NCI-H526 treated with DMSO at 0.1 percent for 48 hours (cell line): ENCODE measurements at regions not wholly inside any gene's neighbourhood (a gene's known extent, or its start where the extent isn't known, plus 50 kb on each side); places are given as distances from the start of the nearest gene placed in this dataset.
"Not testable (repeated sequence)": the region's sequence is repeated elsewhere in the genome, so short reads cannot be mapped to it uniquely, and the experiment has no call there.

Experiments
- DNase-seq: peaks from one replicate; lab custom pipeline; 2025; lab: John Stamatoyannopoulos, UW

DNA sequence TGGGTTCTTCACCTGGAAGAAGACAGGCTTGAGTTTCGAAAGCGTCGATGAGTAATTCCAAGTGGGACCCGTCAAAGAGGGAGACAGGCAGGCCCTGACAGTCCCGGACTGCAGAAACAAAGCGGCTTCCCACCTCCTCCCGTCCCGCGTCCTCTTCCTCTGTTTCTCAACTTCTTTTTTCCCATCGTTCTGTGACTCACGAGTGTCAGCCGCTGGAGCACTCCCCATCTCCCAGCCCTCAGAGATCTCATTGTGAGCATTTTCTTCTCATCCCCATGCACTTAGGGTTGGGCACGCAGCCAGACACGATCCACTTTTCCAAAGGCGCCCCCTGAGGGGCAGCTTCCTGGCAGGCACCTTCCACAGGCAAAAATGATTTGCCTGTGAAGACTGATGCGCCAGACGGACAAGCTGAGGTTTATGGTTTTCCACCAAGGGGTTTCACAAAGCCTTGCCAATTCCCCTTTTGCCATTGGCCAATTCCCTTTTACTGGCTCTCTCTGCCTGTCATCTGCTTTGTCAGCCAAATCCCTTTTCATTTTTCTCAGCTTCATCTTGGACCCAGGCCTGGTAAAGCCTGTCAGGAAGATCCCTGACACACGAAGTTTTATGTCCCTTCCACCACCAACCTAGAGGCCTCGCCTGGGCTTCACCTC, 86.5 kb upstream of the ANKRD55 start:
- DNase-seq: no peak

DNA sequence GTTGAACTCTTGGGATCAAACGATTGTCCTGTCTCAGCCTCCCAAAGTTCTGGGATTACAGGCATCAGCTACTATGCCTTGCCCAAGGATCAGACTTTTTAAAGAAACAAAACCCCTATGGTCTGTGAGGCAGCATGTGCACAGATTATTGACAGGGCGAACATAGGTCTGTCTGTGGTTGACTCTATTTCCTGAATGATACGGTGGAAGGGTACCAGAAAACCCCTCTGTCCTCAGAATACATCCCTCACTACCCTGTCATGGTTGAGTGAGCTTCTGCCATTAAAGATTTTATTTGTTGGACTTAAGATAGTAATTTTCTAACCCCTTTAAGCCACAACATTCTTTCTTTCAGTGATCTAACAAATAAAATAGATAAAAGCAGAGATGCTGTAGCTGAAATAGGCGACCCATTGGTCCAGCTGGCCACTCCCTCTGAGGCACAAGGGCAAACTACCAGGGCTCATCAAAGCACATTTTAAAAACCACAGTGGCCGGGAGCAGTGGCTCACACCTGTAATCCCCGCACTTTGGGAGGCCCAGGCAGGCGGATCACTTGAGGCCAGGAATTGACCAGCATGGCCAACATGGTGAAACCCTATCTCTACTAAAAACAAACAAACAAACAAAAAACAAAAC, 84.9 kb upstream of the ANKRD55 start:
- no peak for DNase-seq

GRCh38 chr5:56316299-56316994, 83.3 kb upstream of the ANKRD55 start:
- no peak for DNase-seq

- no peak for DNase-seq
Measured at GRCh38 chr5:56314529-56314928, 81.4 kb upstream of the ANKRD55 start.

- DNase-seq: no peak
Measured at GRCh38 chr5:56313596-56313995, 80.5 kb upstream of the ANKRD55 start.

- no peak for DNase-seq
Measured at GRCh38 chr5:56313004-56313531, 79.9 kb upstream of the ANKRD55 start.

GRCh38 chr5:56311306-56311905, 78.3 kb upstream of the ANKRD55 start:
- no peak for DNase-seq

GRCh38 chr5:56310711-56311204, 77.6 kb upstream of the ANKRD55 start:
- DNase-seq: no peak

- DNase-seq: no peak
Measured at GRCh38 chr5:56309262-56309826, 76.2 kb upstream of the ANKRD55 start.

DNA sequence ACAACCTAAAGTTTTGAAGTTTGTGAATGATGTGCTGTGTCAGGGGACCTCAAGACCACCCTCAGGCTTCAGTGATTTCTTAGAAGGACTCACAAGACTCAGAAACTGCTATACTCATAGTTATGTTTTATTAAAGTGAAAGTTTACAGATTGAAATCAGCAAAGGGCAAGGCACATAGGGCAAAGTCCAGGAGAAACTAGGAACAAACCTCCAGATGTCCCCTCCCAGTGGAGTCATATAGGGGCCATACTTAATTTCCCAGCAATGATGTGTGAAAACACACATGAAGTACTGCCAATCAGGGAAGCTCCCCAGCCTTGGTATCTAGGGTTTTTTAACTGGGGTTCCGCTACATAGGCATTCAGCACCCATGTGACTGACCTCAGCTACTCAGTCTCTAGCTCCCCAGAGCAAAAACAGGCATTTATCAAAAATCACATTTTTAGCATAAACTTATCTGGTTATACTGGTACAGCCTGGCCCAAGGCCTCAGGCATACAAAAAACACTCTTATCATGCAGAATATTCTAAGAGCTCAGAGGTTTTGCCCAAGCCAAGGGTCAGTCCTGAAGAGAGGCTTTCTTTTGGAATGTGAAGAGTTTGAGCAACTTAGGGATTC, 74.7 kb upstream of the ANKRD55 start:
- DNase-seq: no peak

GRCh38 chr5:56306433-56307150, 73.5 kb upstream of the ANKRD55 start:
- DNase-seq: no peak

DNA sequence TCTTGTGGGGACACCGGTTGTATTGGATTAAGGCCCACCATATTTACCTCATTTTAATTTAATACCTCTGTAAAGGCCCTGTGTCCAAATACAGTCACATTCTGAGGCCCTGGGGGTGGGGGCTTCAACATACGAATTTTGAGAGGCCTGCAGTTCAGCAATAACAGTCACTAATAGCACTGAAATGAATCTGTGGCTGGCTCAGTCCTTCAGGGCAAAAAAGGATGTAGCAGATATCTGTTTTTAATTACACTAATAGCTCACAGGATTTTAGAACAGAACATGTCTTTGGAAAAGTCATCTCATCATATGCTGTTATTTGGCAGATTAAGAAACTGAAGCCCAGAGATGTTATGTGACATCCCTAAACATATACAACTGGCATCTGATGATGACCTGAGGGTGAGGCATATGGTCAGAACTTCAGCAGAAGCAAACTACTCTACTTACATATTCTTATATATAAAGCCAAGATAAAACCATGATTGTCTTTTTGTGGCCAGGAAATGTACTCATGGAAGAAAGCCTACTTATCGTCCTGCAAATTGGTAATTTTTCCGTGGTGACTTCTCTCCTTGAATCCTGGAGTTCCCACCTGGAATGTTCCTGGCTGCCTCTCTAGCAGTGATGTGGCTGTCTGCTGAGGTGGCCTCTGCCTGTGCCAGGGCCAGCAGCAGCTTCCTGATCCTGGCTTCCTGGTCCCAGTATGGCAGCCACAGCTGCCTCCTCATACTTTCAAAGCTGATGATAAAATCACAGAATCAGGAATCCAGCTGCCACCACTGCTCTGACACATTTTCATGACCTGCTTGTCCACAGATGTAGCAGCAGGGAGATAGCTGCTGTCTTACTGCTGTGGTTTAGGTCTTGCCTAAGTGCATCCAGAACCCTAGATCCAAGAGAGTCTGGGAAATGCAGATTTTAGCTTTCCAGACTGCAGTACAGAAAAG, 72.1 kb upstream of the ANKRD55 start:
- DNase-seq: no peak

- DNase-seq: no peak
Measured at GRCh38 chr5:56303511-56303910, 70.4 kb upstream of the ANKRD55 start.

DNA sequence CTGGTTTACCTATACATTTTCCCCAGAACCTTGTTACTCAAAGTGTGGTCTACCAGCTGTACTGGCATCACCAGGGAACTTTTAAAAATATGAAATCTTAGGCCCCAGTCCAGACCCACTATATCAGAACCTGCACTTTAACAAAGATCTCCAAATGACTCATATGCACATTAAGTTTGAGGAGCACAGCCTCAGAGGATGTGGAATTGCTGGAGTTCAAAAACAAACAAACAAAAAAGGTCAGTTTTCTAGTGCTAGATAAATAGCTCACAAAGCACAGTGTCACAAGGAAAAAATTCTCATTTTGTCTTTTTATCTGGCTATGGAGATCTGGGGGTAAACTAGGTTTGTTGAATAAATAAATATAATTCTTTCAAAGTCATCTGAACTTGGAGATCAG, 68.9 kb upstream of the ANKRD55 start:
- DNase-seq: no peak

- no peak for DNase-seq
Measured at GRCh38 chr5:56301069-56301468, 67.9 kb upstream of the ANKRD55 start.

GRCh38 chr5:56299212-56299611, 66.1 kb upstream of the ANKRD55 start:
- no peak for DNase-seq

GRCh38 chr5:56298336-56299090, 65.4 kb upstream of the ANKRD55 start:
- no peak for DNase-seq

GRCh38 chr5:56297851-56298250, 64.7 kb upstream of the ANKRD55 start:
- DNase-seq: no peak

- DNase-seq: not testable (repeated sequence)
Measured at GRCh38 chr5:56295311-56295710, 62.2 kb upstream of the ANKRD55 start.
